ENCODE measurements at regions not wholly inside any gene's neighbourhood (a gene's known extent, or its start where the extent isn't known, plus 50 kb on each side); places are given as distances from the start of the nearest gene placed in this dataset.
"Not testable (repeated sequence)": the region's sequence is repeated elsewhere in the genome, so short reads cannot be mapped to it uniquely, and the experiment has no call there.

DNA sequence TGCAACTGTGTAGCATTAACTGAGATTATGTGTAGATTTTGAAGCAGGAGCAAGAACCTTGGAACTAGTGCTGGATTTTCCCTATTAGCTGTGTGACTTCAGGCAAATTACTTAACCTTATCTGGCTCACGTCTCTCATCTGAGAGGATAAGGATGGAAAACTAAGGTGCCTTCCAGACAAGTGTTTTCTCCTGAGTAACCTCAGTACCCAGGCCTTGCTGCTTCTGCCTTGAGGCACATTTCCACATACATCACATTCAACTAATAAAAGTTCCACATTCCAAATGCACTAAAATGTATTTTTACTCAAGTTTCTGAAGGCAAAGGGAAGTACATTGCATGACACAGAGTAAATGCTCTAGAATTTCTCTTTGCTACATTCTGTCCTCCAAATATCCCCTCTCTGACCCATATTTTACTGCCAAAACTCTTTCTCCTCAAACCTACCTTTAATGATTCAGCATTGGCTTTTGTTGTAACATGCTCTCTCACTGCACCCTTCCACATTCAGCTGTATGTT, 195.4 kb upstream of the ADGRL3 start:
- peaks cover 0 to 7% (median 0%) of the 10 kb centered on the region in 3 donors for H3K9me3 ChIP-seq (replicated peaks in 1 of 3)
- H3K27ac ChIP-seq, result no peak overlapping the region
- intact Hi-C loops (cut with DNase I), result no loop called here
- no peak for DNase-seq
- no peaks in the 10 kb centered on the region for H3K36me3 ChIP-seq (replicated peaks in 1 of 2)
- WGBS, 4 donors, result 65 to 93% (median 69%) methylated on average over 1 of the region's 1 CpG
- no peaks in the 10 kb centered on the region for H3K4me1 ChIP-seq (replicated peaks in 1 of 2)
- no peak for TF ChIP-seq POLR2A (IDR thresholded peaks at IDR 0.05)
- TF ChIP-seq, protein P1, sequence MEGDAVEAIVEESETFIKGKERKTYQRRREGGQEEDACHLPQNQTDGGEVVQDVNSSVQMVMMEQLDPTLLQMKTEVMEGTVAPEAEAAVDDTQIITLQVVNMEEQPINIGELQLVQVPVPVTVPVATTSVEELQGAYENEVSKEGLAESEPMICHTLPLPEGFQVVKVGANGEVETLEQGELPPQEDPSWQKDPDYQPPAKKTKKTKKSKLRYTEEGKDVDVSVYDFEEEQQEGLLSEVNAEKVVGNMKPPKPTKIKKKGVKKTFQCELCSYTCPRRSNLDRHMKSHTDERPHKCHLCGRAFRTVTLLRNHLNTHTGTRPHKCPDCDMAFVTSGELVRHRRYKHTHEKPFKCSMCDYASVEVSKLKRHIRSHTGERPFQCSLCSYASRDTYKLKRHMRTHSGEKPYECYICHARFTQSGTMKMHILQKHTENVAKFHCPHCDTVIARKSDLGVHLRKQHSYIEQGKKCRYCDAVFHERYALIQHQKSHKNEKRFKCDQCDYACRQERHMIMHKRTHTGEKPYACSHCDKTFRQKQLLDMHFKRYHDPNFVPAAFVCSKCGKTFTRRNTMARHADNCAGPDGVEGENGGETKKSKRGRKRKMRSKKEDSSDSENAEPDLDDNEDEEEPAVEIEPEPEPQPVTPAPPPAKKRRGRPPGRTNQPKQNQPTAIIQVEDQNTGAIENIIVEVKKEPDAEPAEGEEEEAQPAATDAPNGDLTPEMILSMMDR (IDR thresholded peaks at IDR 0.05), result no peak
- no peaks in the 10 kb centered on the region for H3K27me3 ChIP-seq
- H3K4me3 ChIP-seq, result no peak overlapping the region

DNA sequence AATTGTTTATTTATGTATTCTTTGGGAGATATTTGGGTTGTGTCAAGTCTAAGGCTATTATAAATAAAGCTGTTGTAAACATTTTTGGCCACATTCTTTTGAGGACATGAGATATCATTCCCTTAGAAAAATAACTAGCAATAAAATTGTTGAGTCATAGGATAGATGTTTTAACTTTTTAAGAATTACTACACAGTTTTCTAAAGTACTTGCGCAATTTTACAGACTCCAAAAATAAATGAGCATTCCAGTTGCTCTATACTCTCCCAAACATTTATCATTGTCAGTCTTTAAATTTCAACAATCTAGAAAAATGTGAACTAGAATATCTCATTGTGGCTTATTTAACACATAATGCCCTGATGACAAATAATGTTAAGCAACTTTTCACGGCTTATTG, 189.1 kb upstream of the ADGRL3 start:
- Histone ChIP-seq H3K4me1 (replicated peaks in 1 of 2) (no peaks in the 10 kb centered on the region), H3K4me3 (no peak overlapping the region), H3K27ac (no peak overlapping the region), H3K36me3 (replicated peaks in 1 of 2) (no peaks in the 10 kb centered on the region), H3K9me3 (replicated peaks in 1 of 3) (no peaks in the 10 kb centered on the region), H3K27me3 (no peaks in the 10 kb centered on the region)
- TF ChIP-seq, protein P1 (IDR thresholded peaks at IDR 0.05), result no peak
- no peak for TF ChIP-seq POLR2A (IDR thresholded peaks at IDR 0.05)
- WGBS, 4 donors, result 74 to 88% (median 77%) methylated on average over 2 of the region's 2 CpGs
- intact Hi-C loops (cut with DNase I), result no loop called here
- DNase-seq, result no peak

DNA sequence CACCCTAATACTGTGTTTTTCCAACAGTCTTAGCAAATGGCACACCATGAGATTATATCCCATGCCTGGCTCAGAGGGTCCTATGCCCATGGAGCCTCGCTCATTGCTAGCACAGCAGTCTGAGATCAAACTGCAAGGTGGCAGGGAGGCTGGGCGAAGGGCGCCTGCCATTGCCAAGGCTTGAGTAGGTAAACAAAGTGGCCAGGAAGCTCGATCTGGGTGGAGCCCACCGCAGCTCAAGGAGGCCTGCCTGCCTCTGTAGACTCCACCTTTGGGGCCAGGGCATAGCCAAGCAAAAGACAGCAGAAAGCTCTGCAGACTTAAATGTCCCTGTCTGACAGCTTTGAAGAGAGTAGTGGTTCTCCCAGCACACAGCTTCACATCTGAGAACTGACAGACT, 188.2 kb upstream of the ADGRL3 start:
- 85 to 93% (median 85%) methylated on average over 5 of the region's 5 CpGs for WGBS, 4 donors
- H3K4me1 ChIP-seq (replicated peaks in 1 of 2); DNase-seq; H3K4me3 ChIP-seq; H3K36me3 ChIP-seq (replicated peaks in 1 of 2); H3K27me3 ChIP-seq; H3K27ac ChIP-seq; intact Hi-C loops (cut with DNase I); H3K9me3 ChIP-seq (replicated peaks in 1 of 3): not testable (repeated sequence)

DNA sequence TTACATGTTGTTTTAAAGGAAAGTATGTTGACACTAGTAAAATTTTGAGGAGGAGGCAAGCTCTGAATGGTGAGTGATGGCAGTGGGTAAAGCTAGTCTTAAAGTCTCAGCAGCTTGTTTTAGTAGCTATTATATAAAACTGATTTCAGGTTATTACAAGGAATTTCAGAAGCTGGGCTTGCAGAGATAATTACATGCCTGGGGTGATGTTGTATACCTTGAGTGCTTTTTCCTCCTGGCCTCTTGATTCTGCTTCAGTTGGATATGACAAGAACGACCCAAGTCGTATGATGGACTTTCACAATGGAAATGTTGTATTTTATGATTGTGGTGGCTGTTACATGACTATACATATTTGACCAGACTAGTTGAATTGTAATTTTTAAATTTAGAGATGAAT, 175.5 kb upstream of the ADGRL3 start:
- no peaks in the 10 kb centered on the region for H3K4me1 ChIP-seq (replicated peaks in 1 of 2)
- H3K9me3 ChIP-seq (replicated peaks in 1 of 3), result no peaks in the 10 kb centered on the region
- no peak for TF ChIP-seq POLR2A (IDR thresholded peaks at IDR 0.05)
- TF ChIP-seq, protein P1 (IDR thresholded peaks at IDR 0.05), result no peak
- intact Hi-C loops (cut with DNase I), result no loop called here
- no peak overlapping the region for H3K4me3 ChIP-seq
- no peak overlapping the region for H3K27ac ChIP-seq
- WGBS, 4 donors, result 78 to 91% (median 88%) methylated on average over 2 of the region's 2 CpGs
- H3K36me3 ChIP-seq (replicated peaks in 1 of 2), result no peaks in the 10 kb centered on the region
- no peaks in the 10 kb centered on the region for H3K27me3 ChIP-seq
- no peak for DNase-seq

DNA sequence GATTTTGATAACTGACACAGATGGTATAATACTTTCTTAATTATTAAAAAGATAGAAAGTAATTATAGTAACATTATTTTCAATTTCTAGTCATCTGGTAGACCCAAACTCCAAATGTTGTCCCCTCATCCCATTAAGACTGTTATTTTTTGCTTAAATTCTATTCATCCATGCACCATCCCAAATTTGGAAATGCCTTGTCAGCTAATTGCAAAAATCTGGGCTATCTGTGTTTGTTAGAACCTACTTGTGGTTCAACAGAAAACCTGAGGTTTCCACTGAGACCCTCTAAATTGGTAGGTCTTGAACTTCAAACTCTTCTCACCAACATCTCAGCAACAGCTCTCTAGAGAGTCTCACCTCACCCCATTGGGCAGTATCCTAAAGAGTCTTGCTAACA, 172.2 kb upstream of the ADGRL3 start:
- H3K27ac ChIP-seq, result no peak overlapping the region
- no peaks in the 10 kb centered on the region for H3K4me1 ChIP-seq (replicated peaks in 1 of 2)
- intact Hi-C loops (cut with DNase I), result no loop called here
- H3K36me3 ChIP-seq (replicated peaks in 1 of 2), result no peaks in the 10 kb centered on the region
- no peak for TF ChIP-seq POLR2A (IDR thresholded peaks at IDR 0.05)
- TF ChIP-seq, protein P1 (IDR thresholded peaks at IDR 0.05), result no peak
- H3K9me3 ChIP-seq (replicated peaks in 1 of 3), result no peaks in the 10 kb centered on the region
- no peaks in the 10 kb centered on the region for H3K27me3 ChIP-seq
- no peak overlapping the region for H3K4me3 ChIP-seq
- DNase-seq, result no peak
